PC-3 (cell line): ENCODE measurements at regions not wholly inside any gene's neighbourhood (a gene's known extent, or its start where the extent isn't known, plus 50 kb on each side); places are given as distances from the start of the nearest gene placed in this dataset.

Source experiments
- ATAC-seq: fragments of 200-7000 bp; cut with Tn5 transposase; 2 replicates; pipeline ENCODE4 v1.9.1; 2020; ENCODE audit warnings: mild to moderate bottlenecking, moderate library complexity
- BruUV-seq: library from RNA; stranded (reverse); fragments of 400-500 nt; replicated peaks from 2 replicates; lab custom pipeline; 2021; lab: Mats Ljungman, UMichigan
- CTCF ChIA-PET: fragments of 300-600 bp; sonication (Branson Sonifier 250); formaldehyde crosslinking; loops from one replicate; lab custom pipeline; 2022; ENCODE audit warnings: antibody characterized with exemption; lab: Charles Lee
- POLR2A ChIA-PET: fragments of 300-600 bp; sonication (Branson Sonifier 250); formaldehyde crosslinking; loops from one replicate; lab custom pipeline; 2022; ENCODE audit warnings: antibody characterized with exemption; ENCODE audit not compliant: unreplicated experiment; lab: Charles Lee
- DNase-seq: peaks from one replicate; pipeline ENCODE4 v3.0.0-alpha.2; 2015
- H2AFZ ChIP-seq: fragments of 300-600 bp; sonication (generic); 2 replicates; pipeline ENCODE4 v1.6.0; 2016; ENCODE audit warnings: antibody characterized with exemption, low read length
- H3F3A ChIP-seq: fragments of 300-600 bp; sonication (generic); one replicate; pipeline ENCODE4 v1.6.0; 2017; ENCODE audit warnings: antibody characterized with exemption, low read length, control low read depth, mild to moderate bottlenecking; ENCODE audit not compliant: unreplicated experiment
- H3K27ac ChIP-seq: fragments of 300-600 bp; sonication (generic); 2 replicates; pipeline ENCODE4 v1.5.1; 2016; ENCODE audit warnings: mild to moderate bottlenecking, low read length
- H3K27me3 ChIP-seq: fragments of 300-600 bp; sonication (generic); 2 replicates; pipeline ENCODE4 v1.6.1; 2016; ENCODE audit warnings: low read length, mixed read lengths
- H3K36me3 ChIP-seq: fragments of 300-600 bp; sonication (generic); 2 replicates; pipeline ENCODE4 v1.6.1; 2016; ENCODE audit warnings: low read depth, mixed run types, low read length, mixed read lengths
- H3K4me1 ChIP-seq: fragments of 300-600 bp; sonication (generic); 2 replicates; pipeline ENCODE4 v1.5.1; 2016; ENCODE audit warnings: low read length; ENCODE audit not compliant: insufficient read depth
- H3K4me2 ChIP-seq: fragments of 300-600 bp; sonication (generic); 2 replicates; pipeline ENCODE4 v1.6.0; 2016; ENCODE audit warnings: low read length
- H3K4me3 ChIP-seq: fragments of 300-600 bp; sonication (generic); 2 replicates; pipeline ENCODE4 v1.5.1; 2016; ENCODE audit warnings: mild to moderate bottlenecking, low read length, mixed read lengths
- H3K79me2 ChIP-seq: fragments of 300-600 bp; sonication (generic); 2 replicates; pipeline ENCODE4 v1.6.1; 2017; ENCODE audit warnings: low read length, mixed read lengths
- H3K9ac ChIP-seq: fragments of 300-600 bp; sonication (generic); 2 replicates; pipeline ENCODE4 v1.6.0; 2016; ENCODE audit warnings: mild to moderate bottlenecking, low read length
- H3K9me2 ChIP-seq: fragments of 300-600 bp; sonication (generic); replicated peaks from 2 replicates; pipeline ENCODE4 v1.6.1; 2016; ENCODE audit warnings: mixed run types, low read length, mixed read lengths
- H3K9me3 ChIP-seq: fragments of 300-600 bp; sonication (generic); 2 replicates; pipeline ENCODE4 v1.6.1; 2016; ENCODE audit warnings: low read length, mixed read lengths
- H4K20me1 ChIP-seq: fragments of 300-600 bp; sonication (generic); 2 replicates; pipeline ENCODE4 v1.6.1; 2016; ENCODE audit warnings: low read length, mixed read lengths
- CTCF ChIP-seq: fragments of 300-600 bp; sonication (generic); conservative IDR thresholded peaks from 2 replicates; pipeline ENCODE4 v1.5.1; 2017; ENCODE audit warnings: antibody characterized with exemption, low read depth, mild to moderate bottlenecking, low read length
- EZH2 ChIP-seq: fragments of 300-600 bp; sonication (generic); IDR thresholded peaks from one replicate; pipeline ENCODE4 v1.6.1; 2017; ENCODE audit warnings: antibody characterized with exemption, mild to moderate bottlenecking, low read length; ENCODE audit not compliant: unreplicated experiment
- EZH2phosphoT487 ChIP-seq: fragments of 300-600 bp; sonication (generic); IDR thresholded peaks from 2 replicates; pipeline ENCODE4 v1.6.1; 2018; ENCODE audit warnings: mild to moderate bottlenecking, antibody characterized with exemption, low read length, borderline replicate concordance
- intact Hi-C: fragments of 100-400 bp; cut with micrococcal nuclease; formaldehyde crosslinking; loops from 2 replicates; pipeline ENCODE4 v1.9.0; 2023

GRCh38 chr2:5497874-5498273 lies 194.3 kb upstream of the SOX11 start:
- TF ChIP-seq CTCF (no peak), EZH2phosphoT487 (no peak), EZH2 (no peak)
- ATAC-seq (no peak), DNase-seq (no peak)
- POLR2A ChIA-PET, result no interaction called here
- intact Hi-C loops, result no loop called here
- no peak overlapping the region for H3K9ac ChIP-seq
- no peak overlapping the region for H3K27ac ChIP-seq
- BruUV-seq, result no TSS peak
- H3K4me2 ChIP-seq, result no peak overlapping the region
- H3K4me3 ChIP-seq, result no peak overlapping the region
- no peaks in the 10 kb centered on the region for H3F3A ChIP-seq
- H3K4me1 ChIP-seq, result no peaks in the 10 kb centered on the region
- H2AFZ ChIP-seq, result no peak overlapping the region
- no peaks in the 10 kb centered on the region for H4K20me1 ChIP-seq
- H3K27me3 ChIP-seq, result no peaks in the 10 kb centered on the region
- no peaks in the 10 kb centered on the region for H3K9me3 ChIP-seq
- no peaks in the 10 kb centered on the region for H3K79me2 ChIP-seq
- H3K9me2 ChIP-seq, result no peaks in the 10 kb centered on the region
- CTCF ChIA-PET, result no interaction called here
- H3K36me3 ChIP-seq, result no peaks in the 10 kb centered on the region

- ChIA-PET POLR2A (no interaction called here), CTCF (no interaction called here)
- H3K27me3 ChIP-seq, result no peaks in the 10 kb centered on the region
- H3K27ac ChIP-seq, result no peak overlapping the region
- H3K79me2 ChIP-seq, result no peaks in the 10 kb centered on the region
- H4K20me1 ChIP-seq, result no peaks in the 10 kb centered on the region
- H3K4me3 ChIP-seq, result no peak overlapping the region
- TF ChIP-seq EZH2phosphoT487 (no peak), CTCF (no peak), EZH2 (no peak)
- no peaks in the 10 kb centered on the region for H3K4me1 ChIP-seq
- intact Hi-C loops, result no loop called here
- ATAC-seq, result no peak
- H3K9ac ChIP-seq, result no peak overlapping the region
- no peaks in the 10 kb centered on the region for H3K9me3 ChIP-seq
- no peak overlapping the region for H3K4me2 ChIP-seq
- H3F3A ChIP-seq, result no peaks in the 10 kb centered on the region
- no TSS peak for BruUV-seq
- H2AFZ ChIP-seq, result no peak overlapping the region
- no peak for DNase-seq
- no peaks in the 10 kb centered on the region for H3K36me3 ChIP-seq
- no peaks in the 10 kb centered on the region for H3K9me2 ChIP-seq
Observed at GRCh38 chr2:5501807-5502206, 190.4 kb upstream of the SOX11 start.

- CTCF ChIA-PET, result no interaction called here
Observed at GRCh38 chr2:5502385-5502784, 189.8 kb upstream of the SOX11 start.

More at GRCh38 chr2:5502385-5502784, 189.8 kb upstream of the SOX11 start:
- ATAC-seq (no peak), DNase-seq (no peak)
- Histone ChIP-seq H4K20me1 (no peaks in the 10 kb centered on the region), H3K4me3 (no peak overlapping the region), H3K4me2 (no peak overlapping the region), H3K36me3 (no peaks in the 10 kb centered on the region), H3K9me3 (no peaks in the 10 kb centered on the region), H3F3A (no peaks in the 10 kb centered on the region), H3K79me2 (no peaks in the 10 kb centered on the region), H3K9me2 (no peaks in the 10 kb centered on the region), H3K27me3 (no peaks in the 10 kb centered on the region), H3K4me1 (no peaks in the 10 kb centered on the region), H3K27ac (no peak overlapping the region), H2AFZ (no peak overlapping the region), H3K9ac (no peak overlapping the region)
- BruUV-seq, result no TSS peak
- TF ChIP-seq EZH2 (no peak), CTCF (no peak), EZH2phosphoT487 (no peak)
- intact Hi-C loops, result no loop called here
- POLR2A ChIA-PET, result no interaction called here
